CD4-positive, alpha-beta memory T cell (primary cell): ENCODE measurements at regions not wholly inside any gene's neighbourhood (a gene's known extent, or its start where the extent isn't known, plus 50 kb on each side); places are given as distances from the start of the nearest gene placed in this dataset.

Experiments used
- CTCF ChIA-PET: fragments of 350-600 bp; sonication (Branson Sonifier 250); formaldehyde crosslinking; loops from one replicate; lab custom pipeline; 2021; ENCODE audit warnings: inconsistent platforms; ENCODE audit not compliant: partially characterized antibody; lab: Charles Lee
- POLR2A ChIA-PET: fragments of 350-600 bp; sonication (Branson Sonifier 250); formaldehyde crosslinking; loops from one replicate; lab custom pipeline; 2021; ENCODE audit not compliant: partially characterized antibody; lab: Charles Lee
- DNase-seq, 5 donors: peaks; one replicate each; pipeline versions ENCODE4 v3.0.0 to v3.0.0-alpha.2; 2020 to 2022; ENCODE audit warnings: mixed read lengths in 1 of 5
- H3K27ac ChIP-seq: one replicate; pipeline ENCODE4 v1.7.0; 2013; ENCODE audit warnings: low read depth, low read length
- H3K27me3 ChIP-seq: 2 replicates; pipeline ENCODE4 v1.7.0; 2013; ENCODE audit warnings: mild to moderate bottlenecking, low read length, moderate library complexity; ENCODE audit not compliant: insufficient read depth
- H3K36me3 ChIP-seq: 2 replicates; pipeline ENCODE4 v1.7.0; 2013; ENCODE audit warnings: mild to moderate bottlenecking, low read length, moderate library complexity; ENCODE audit not compliant: insufficient read depth
- H3K4me1 ChIP-seq: 2 replicates; pipeline ENCODE4 v1.7.0; 2013; ENCODE audit warnings: mild to moderate bottlenecking, low read length, moderate library complexity; ENCODE audit not compliant: insufficient read depth
- H3K4me3 ChIP-seq, 2 donors: one replicate each; pipeline ENCODE4 v1.7.0; 2013; ENCODE audit warnings: low read length in 2 of 2, mild to moderate bottlenecking in 1 of 2
- H3K9me3 ChIP-seq, 2 donors: one replicate each; pipeline ENCODE4 v1.7.0; 2013; ENCODE audit warnings: low read length in 2 of 2, control low read depth in 1 of 2; ENCODE audit not compliant: control insufficient read depth in 1 of 2
- H3K27ac Mint-ChIP-seq, 7 donors: one replicate each; pipeline ENCODE4 v1.8.0; 2020 to 2021; ENCODE audit warnings: mixed read lengths in 7 of 7, mild to moderate bottlenecking in 6 of 7, inconsistent platforms in 3 of 7, moderate library complexity in 3 of 7
- H3K27me3 Mint-ChIP-seq, 2 donors: one replicate each; pipeline ENCODE4 v1.8.0; 2020 to 2021; ENCODE audit warnings: mixed read lengths in 2 of 2
- H3K36me3 Mint-ChIP-seq, 2 donors: one replicate each; pipeline ENCODE4 v1.8.0; 2020 to 2021; ENCODE audit warnings: mixed read lengths in 2 of 2, inconsistent platforms in 1 of 2, mild to moderate bottlenecking in 1 of 2
- H3K4me1 Mint-ChIP-seq, 4 donors: one replicate each; pipeline ENCODE4 v1.8.0; 2020 to 2021; ENCODE audit warnings: mixed read lengths in 4 of 4, mild to moderate bottlenecking in 1 of 4
- H3K4me3 Mint-ChIP-seq, 8 donors: one replicate each; pipeline ENCODE4 v1.8.0; 2020 to 2021; ENCODE audit warnings: mixed read lengths in 8 of 8, mild to moderate bottlenecking in 7 of 8, moderate library complexity in 6 of 8, inconsistent platforms in 3 of 8
- H3K9me3 Mint-ChIP-seq, 8 donors: one replicate each; pipeline ENCODE4 v1.8.0; 2020 to 2021; ENCODE audit warnings: mixed read lengths in 8 of 8, mild to moderate bottlenecking in 5 of 8, inconsistent platforms in 3 of 8, moderate library complexity in 1 of 8
- intact Hi-C: fragments of 100-400 bp; cut with micrococcal nuclease; formaldehyde crosslinking; loops from one replicate; pipeline ENCODE4 v1.15.1; 2023

- Histone ChIP-seq H3K4me3 (no peak overlapping the region), H3K36me3 (no peaks in the 10 kb centered on the region), H3K4me1 (no peaks in the 10 kb centered on the region), H3K9me3 (no peaks in the 10 kb centered on the region), H3K27ac (no peak overlapping the region), H3K27me3 (no peaks in the 10 kb centered on the region)
- Mint-ChIP-seq H3K27me3 (no peaks in the 10 kb centered on the region), H3K4me3 (no peak overlapping the region), H3K9me3 (peaks cover 0 to 6% (median 0%) of the 10 kb centered on the region in 8 donors), H3K4me1 (peaks cover 2 to 14% (median 5%) of the 10 kb centered on the region in 4 donors), H3K36me3 (peaks cover 3 to 22% of the 10 kb centered on the region in 2 donors), H3K27ac (no peak overlapping the region)
- intact Hi-C loops, result no loop called here
- DNase-seq, result no peak
- CTCF ChIA-PET, result interaction anchor here (0.6 kb wide), 1 partner anchor 110 kb away, joined by 4 read pairs; no protein-coding TSS in a partner anchor
- POLR2A ChIA-PET, result no interaction called here
Measured at GRCh38 chr9:130782886-130783530, 52.0 kb upstream of the ABL1 start.

- H3K36me3 ChIP-seq, result no peaks in the 10 kb centered on the region
- H3K27ac ChIP-seq, result no peak overlapping the region
- no peaks in the 10 kb centered on the region for H3K4me1 ChIP-seq
- H3K36me3 Mint-ChIP-seq, result peaks cover 3 to 41% of the 10 kb centered on the region in 2 donors
- H3K27me3 Mint-ChIP-seq, result no peaks in the 10 kb centered on the region
- H3K4me3 ChIP-seq, result no peak overlapping the region
- peaks cover 0 to 6% of the 10 kb centered on the region in 2 donors for H3K9me3 ChIP-seq
- no peak for DNase-seq
- intact Hi-C loops, result no loop called here
- no peaks in the 10 kb centered on the region for H3K27me3 ChIP-seq
- ChIA-PET POLR2A (no interaction called here), CTCF (no interaction called here)
- H3K9me3 Mint-ChIP-seq, result peaks cover 0 to 23% (median 13%) of the 10 kb centered on the region in 8 donors
- H3K4me1 Mint-ChIP-seq, result peaks cover 2 to 14% (median 5%) of the 10 kb centered on the region in 4 donors
- no peak overlapping the region for H3K27ac Mint-ChIP-seq
- no peak overlapping the region for H3K4me3 Mint-ChIP-seq
Measured at GRCh38 chr9:130785053-130785452, 50.0 kb upstream of the ABL1 start.
